HEK293T (cell line): ENCODE measurements at regions not wholly inside any gene's neighbourhood (a gene's known extent, or its start where the extent isn't known, plus 50 kb on each side); places are given as distances from the start of the nearest gene placed in this dataset.

Source experiments
- ELF4 ChIP-seq: fragments of 450-650 bp; IDR thresholded peaks from 2 replicates; pipeline ENCODE4 v1.6.1; 2017; ENCODE audit warnings: antibody characterized with exemption
- FOXK2 ChIP-seq: fragments of 450-650 bp; IDR thresholded peaks from 2 replicates; pipeline ENCODE4 v1.6.1; 2016; ENCODE audit warnings: mild to moderate bottlenecking
- FOXM1 ChIP-seq: fragments of 450-650 bp; IDR thresholded peaks from 2 replicates; pipeline ENCODE4 v1.6.1; 2017; ENCODE audit warnings: mild to moderate bottlenecking, borderline replicate concordance
- SP1 ChIP-seq: fragments of 450-650 bp; IDR thresholded peaks from 2 replicates; pipeline ENCODE4 v1.6.1; 2017
- SUZ12 ChIP-seq: fragments of 450-650 bp; IDR thresholded peaks from 2 replicates; pipeline ENCODE4 v1.6.1; 2016; ENCODE audit warnings: mild to moderate bottlenecking

GRCh38 chr3:162012633-162013032 lies 516.0 kb downstream of the OTOL1 start:
- TF ChIP-seq SP1, result no peak
- no peak for TF ChIP-seq FOXK2
- no peak for TF ChIP-seq ELF4
- no peak for TF ChIP-seq FOXM1
- TF ChIP-seq SUZ12, result no peak
